Esophagus (tissue), 2 donors: ENCODE measurements at regions not wholly inside any gene's neighbourhood (a gene's known extent, or its start where the extent isn't known, plus 50 kb on each side); places are given as distances from the start of the nearest gene placed in this dataset.
"Not testable (repeated sequence)": the region's sequence is repeated elsewhere in the genome, so short reads cannot be mapped to it uniquely, and the experiment has no call there.

Experiments used
- H3K27ac ChIP-seq, 2 donors: one replicate each; pipeline ENCODE4 v1.5.1; 2013; ENCODE audit warnings: low read depth in 2 of 2, mild to moderate bottlenecking in 2 of 2, inconsistent platforms in 1 of 2, low read length in 1 of 2, moderate library complexity in 1 of 2
- H3K27me3 ChIP-seq, 2 donors: one replicate each; pipeline ENCODE4 v1.6.1; 2013; ENCODE audit warnings: low read length in 2 of 2, control low read depth in 1 of 2, mild to moderate bottlenecking in 1 of 2; ENCODE audit not compliant: insufficient read depth in 2 of 2, control insufficient read depth in 1 of 2
- H3K36me3 ChIP-seq, 2 donors: one replicate each; pipeline ENCODE4 v1.6.1; 2013; ENCODE audit warnings: low read length in 1 of 2; ENCODE audit not compliant: control insufficient read depth in 2 of 2, insufficient read depth in 2 of 2
- H3K4me1 ChIP-seq, 2 donors: one replicate each; pipeline ENCODE4 v1.6.1; 2013; ENCODE audit warnings: low read length in 1 of 2; ENCODE audit not compliant: control insufficient read depth in 2 of 2, insufficient read depth in 2 of 2
- H3K4me3 ChIP-seq, 2 donors: one replicate each; pipeline ENCODE4 v1.5.1; 2013; ENCODE audit warnings: low read length in 2 of 2, mild to moderate bottlenecking in 2 of 2, low read depth in 1 of 2, moderate library complexity in 1 of 2
- H3K9me3 ChIP-seq, 2 donors: one replicate each; pipeline ENCODE4 v1.6.1; 2013; ENCODE audit warnings: mild to moderate bottlenecking in 2 of 2, low read depth in 1 of 2, low read length in 1 of 2, moderate library complexity in 1 of 2; ENCODE audit not compliant: control insufficient read depth in 2 of 2, insufficient read depth in 1 of 2
- WGBS, 2 donors: extraction: QIAGEN DNeasy Blood & Tissue Kit; methylation state at CpG; one replicate each; pipeline ENCODE4 v1.1.7; 2013; 5-methylcytosine and 5-hydroxymethylcytosine counted together
- donor health status: healthy with polysubstance abuse.
- donor health status: Bipolar disorder and iron deficiency.

GRCh38 chr6:148001844-148002642 lies 340.6 kb upstream of the SASH1 start:
- Histone ChIP-seq H3K27me3 (no peaks in the 10 kb centered on the region), H3K27ac (no peak overlapping the region), H3K4me1 (no peaks in the 10 kb centered on the region), H3K9me3 (no peaks in the 10 kb centered on the region), H3K4me3 (no peak overlapping the region), H3K36me3 (no peaks in the 10 kb centered on the region)
- WGBS, 2 donors: 71 to 74% methylated on average over 7 of the region's 7 CpGs

- 67 to 71% methylated on average over 3 of the region's 3 CpGs for WGBS, 2 donors
- no peak overlapping the region for H3K4me3 ChIP-seq
- no peaks in the 10 kb centered on the region for H3K9me3 ChIP-seq
- H3K36me3 ChIP-seq: no peaks in the 10 kb centered on the region
- no peak overlapping the region for H3K27ac ChIP-seq
- no peaks in the 10 kb centered on the region for H3K4me1 ChIP-seq
- no peaks in the 10 kb centered on the region for H3K27me3 ChIP-seq
Observed at GRCh38 chr6:148004651-148005050, 338.0 kb upstream of the SASH1 start.

- peaks cover 4 to 5% of the 10 kb centered on the region in 2 donors for H3K9me3 ChIP-seq
- H3K4me1 ChIP-seq: no peaks in the 10 kb centered on the region
- no peak overlapping the region for H3K4me3 ChIP-seq
- 87 to 91% methylated on average over 6 of the region's 6 CpGs for WGBS, 2 donors
- no peak overlapping the region for H3K27ac ChIP-seq
- no peaks in the 10 kb centered on the region for H3K27me3 ChIP-seq
- H3K36me3 ChIP-seq: no peaks in the 10 kb centered on the region
Observed at GRCh38 chr6:148005806-148006205, 336.8 kb upstream of the SASH1 start.

GRCh38 chr6:148010516-148010915 lies 332.1 kb upstream of the SASH1 start:
- not testable (repeated sequence) for H3K4me3 ChIP-seq, H3K4me1 ChIP-seq, H3K27ac ChIP-seq, H3K9me3 ChIP-seq, H3K27me3 ChIP-seq, H3K36me3 ChIP-seq

- Histone ChIP-seq H3K27me3 (no peaks in the 10 kb centered on the region), H3K4me1 (no peaks in the 10 kb centered on the region), H3K9me3 (no peaks in the 10 kb centered on the region), H3K27ac (no peak overlapping the region), H3K36me3 (no peaks in the 10 kb centered on the region), H3K4me3 (no peak overlapping the region)
- WGBS, 2 donors: 71 to 78% methylated on average over 1 of the region's 1 CpG
Observed at GRCh38 chr6:148016013-148016412, 326.6 kb upstream of the SASH1 start.

- 5 to 12% methylated on average over 1 of the region's 1 CpG for WGBS, 2 donors
- Histone ChIP-seq H3K36me3 (no peaks in the 10 kb centered on the region), H3K4me1 (no peaks in the 10 kb centered on the region), H3K27me3 (no peaks in the 10 kb centered on the region), H3K9me3 (no peaks in the 10 kb centered on the region), H3K4me3 (no peak overlapping the region), H3K27ac (peak overlapping the region in 1 of 2 donors; percentile 53)
Observed at GRCh38 chr6:148021165-148021564, 321.5 kb upstream of the SASH1 start.

GRCh38 chr6:148021699-148022098 lies 320.9 kb upstream of the SASH1 start:
- WGBS, 2 donors: 55 to 58% methylated on average over 5 of the region's 5 CpGs
- Histone ChIP-seq H3K4me3 (no peak overlapping the region), H3K36me3 (no peaks in the 10 kb centered on the region), H3K9me3 (no peaks in the 10 kb centered on the region), H3K27ac (peak overlapping the region in 1 of 2 donors; percentile 13), H3K27me3 (no peaks in the 10 kb centered on the region), H3K4me1 (no peaks in the 10 kb centered on the region)

- H3K4me3 ChIP-seq, H3K9me3 ChIP-seq, H3K4me1 ChIP-seq, H3K27me3 ChIP-seq, H3K36me3 ChIP-seq, H3K27ac ChIP-seq: not testable (repeated sequence)
- 95 to 96% methylated on average over 8 of the region's 8 CpGs for WGBS, 2 donors
Observed at GRCh38 chr6:148022279-148022678, 320.4 kb upstream of the SASH1 start.

GRCh38 chr6:148027201-148027600 lies 315.4 kb upstream of the SASH1 start:
- Histone ChIP-seq H3K9me3 (no peaks in the 10 kb centered on the region), H3K4me1 (no peaks in the 10 kb centered on the region), H3K36me3 (no peaks in the 10 kb centered on the region), H3K27ac (no peak overlapping the region), H3K4me3 (no peak overlapping the region), H3K27me3 (no peaks in the 10 kb centered on the region)
- 31 to 45% methylated on average over 1 of the region's 1 CpG for WGBS, 2 donors

GRCh38 chr6:148035806-148036390 lies 306.7 kb upstream of the SASH1 start:
- no peaks in the 10 kb centered on the region for H3K27me3 ChIP-seq
- H3K4me1 ChIP-seq: no peaks in the 10 kb centered on the region
- no peak overlapping the region for H3K4me3 ChIP-seq
- 83 to 90% methylated on average over 7 of the region's 7 CpGs for WGBS, 2 donors
- H3K36me3 ChIP-seq: no peaks in the 10 kb centered on the region
- H3K9me3 ChIP-seq: peaks cover 0 to 1% of the 10 kb centered on the region in 2 donors
- H3K27ac ChIP-seq: no peak overlapping the region
